ENCODE measurements at regions not wholly inside any gene's neighbourhood (a gene's known extent, or its start where the extent isn't known, plus 50 kb on each side); places are given as distances from the start of the nearest gene placed in this dataset.

DNA sequence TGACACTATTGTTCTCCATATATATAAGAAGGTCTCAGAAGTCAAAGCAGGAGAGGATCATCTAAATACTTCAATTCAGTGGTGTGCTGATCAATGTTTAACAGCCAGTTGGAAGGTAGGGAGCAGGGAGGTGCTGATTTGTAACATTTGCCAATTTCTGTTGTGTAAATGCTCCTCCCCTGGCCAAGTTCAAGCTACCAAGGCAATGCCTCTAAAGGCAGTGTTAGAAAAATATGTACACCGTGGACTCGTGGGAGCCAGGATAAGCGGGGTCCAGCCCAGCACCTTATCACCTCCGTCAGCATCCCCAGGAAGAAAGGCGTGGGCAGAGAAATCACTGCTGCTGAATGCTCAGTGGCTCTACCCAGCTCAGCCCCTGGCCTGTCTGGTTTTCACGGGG, 75.3 kb upstream of the COX10 start:
- no peak for DNase-seq

GRCh38 chr17:13995856-13996271, 73.4 kb upstream of the COX10 start:
- no peak for DNase-seq

- peak; percentile 41 for DNase-seq
These were observed 73.0 kb upstream of the COX10 start for GRCh38 chr17:13996276-13996675.

- no peak for DNase-seq
These were observed 72.6 kb upstream of the COX10 start for GRCh38 chr17:13996748-13997147.

DNA sequence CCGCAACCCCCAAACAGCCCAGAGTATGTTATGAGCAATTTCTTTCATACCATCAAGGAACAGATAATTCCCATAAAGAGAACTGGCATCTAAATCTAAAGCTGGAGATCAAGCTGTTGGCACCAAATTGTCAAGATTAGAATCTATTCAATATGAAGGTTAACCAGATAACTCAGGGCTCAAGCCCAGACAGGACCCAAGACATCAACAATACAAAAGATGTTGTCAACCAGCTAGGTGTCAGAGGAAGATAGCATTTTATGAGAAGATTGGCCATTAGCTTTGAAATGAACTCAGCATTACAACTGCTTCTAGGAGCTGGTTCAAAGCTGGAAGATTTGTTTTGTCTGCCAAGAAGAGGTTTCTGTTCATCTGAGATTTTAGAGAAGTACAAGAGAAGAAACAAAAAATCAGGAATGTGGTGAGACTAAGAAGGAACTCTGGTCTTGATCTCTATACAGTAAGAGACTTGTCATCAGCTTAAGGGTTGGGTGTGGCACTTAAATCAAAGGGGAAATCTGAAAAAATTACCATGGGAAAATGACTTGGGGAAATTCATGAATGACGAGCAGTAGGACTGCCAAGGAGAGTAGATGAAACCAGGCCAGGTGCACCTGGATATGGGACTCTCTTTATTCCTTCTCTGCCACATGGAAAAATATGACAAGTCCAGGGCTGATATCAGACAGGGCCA, 64.2 kb upstream of the COX10 start:
- no peak for DNase-seq

- no peak for DNase-seq
These were observed 62.9 kb upstream of the COX10 start for GRCh38 chr17:14006249-14006942.

- DNase-seq: no peak
These were observed 61.4 kb upstream of the COX10 start for GRCh38 chr17:14007951-14008350.

GRCh38 chr17:14011036-14011692, 58.1 kb upstream of the COX10 start:
- no peak for DNase-seq

DNA sequence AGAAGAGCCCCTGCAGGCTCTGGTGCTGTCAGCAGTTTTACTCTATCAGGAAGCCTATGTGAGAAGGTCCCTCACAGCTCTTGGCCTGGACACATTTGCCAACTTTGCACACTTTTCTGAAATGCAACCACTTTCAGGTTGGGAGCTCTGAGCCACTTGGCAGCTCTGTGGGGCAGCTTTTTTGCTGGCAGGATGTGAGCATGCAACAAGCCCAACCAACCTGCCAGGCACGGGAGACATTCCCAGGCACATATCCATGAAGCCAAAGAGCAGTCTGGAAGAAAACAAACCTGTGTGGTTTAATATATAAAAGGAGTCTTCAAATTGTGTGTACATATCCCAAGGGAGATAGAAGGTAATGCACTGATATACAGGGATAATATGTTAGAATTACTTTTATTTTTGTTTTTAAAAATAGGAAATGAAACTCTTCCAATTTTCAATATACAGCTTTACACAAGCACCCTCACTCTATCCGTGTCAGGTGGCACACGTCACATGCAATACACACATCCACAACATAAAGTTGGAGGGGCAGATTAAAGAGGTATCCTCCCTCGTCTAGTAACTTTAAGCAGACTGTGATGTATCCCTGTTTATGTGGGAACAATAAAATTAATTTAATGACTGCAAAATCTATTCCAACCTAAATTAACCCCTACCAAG, 57.4 kb upstream of the COX10 start:
- DNase-seq: no peak

GRCh38 chr17:14014657-14015056, 54.6 kb upstream of the COX10 start:
- no peak for DNase-seq

DNA sequence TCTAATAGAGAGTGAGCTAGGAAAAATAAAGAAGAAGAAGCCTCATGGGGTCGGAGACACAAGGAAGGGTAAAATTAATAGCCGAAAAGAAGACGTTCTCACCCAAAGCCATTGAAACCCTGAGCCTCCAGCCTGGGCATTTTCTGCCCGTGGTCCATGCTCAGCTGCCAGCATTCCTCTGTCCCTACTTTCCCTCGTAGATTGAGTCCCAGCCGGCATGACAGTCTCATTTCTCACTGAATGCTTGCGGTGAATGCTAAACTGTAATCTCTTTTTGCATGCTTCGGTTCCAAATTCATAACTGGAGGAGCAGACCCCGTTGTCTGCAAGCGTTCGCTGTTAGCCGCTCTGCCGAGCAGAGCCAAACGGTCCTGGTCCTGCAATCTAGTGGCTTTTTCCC, 54.0 kb upstream of the COX10 start:
- no peak for DNase-seq

- no peak for DNase-seq
These were observed 52.4 kb upstream of the COX10 start for GRCh38 chr17:14016858-14017257.

- DNase-seq: no peak
These were observed 49.9 kb upstream of the COX10 start for GRCh38 chr17:14019186-14019956.
